ENCODE measurements at regions not wholly inside any gene's neighbourhood (a gene's known extent, or its start where the extent isn't known, plus 50 kb on each side); places are given as distances from the start of the nearest gene placed in this dataset.

DNA sequence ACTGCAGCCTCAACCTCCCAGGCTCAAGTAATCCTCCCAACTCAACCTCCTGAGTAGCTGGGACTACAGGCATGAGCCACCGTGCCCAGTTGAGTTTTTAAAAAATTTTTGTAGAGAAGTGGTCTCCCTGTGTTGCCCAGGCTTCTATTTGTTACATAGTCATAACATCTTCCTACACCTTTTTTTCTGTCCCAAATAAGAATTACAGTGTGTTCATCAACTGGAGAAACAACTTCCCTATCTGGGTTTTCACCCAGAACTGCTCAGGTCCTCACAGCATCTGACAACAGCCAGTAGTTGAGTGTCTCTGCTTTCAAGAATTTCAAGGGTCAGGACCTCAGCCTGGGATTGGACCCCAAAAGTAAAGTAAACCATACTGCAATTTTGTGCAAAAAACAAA lies 235.2 kb upstream of the AMIGO2 start:
- TF ChIP-seq, protein P1, sequence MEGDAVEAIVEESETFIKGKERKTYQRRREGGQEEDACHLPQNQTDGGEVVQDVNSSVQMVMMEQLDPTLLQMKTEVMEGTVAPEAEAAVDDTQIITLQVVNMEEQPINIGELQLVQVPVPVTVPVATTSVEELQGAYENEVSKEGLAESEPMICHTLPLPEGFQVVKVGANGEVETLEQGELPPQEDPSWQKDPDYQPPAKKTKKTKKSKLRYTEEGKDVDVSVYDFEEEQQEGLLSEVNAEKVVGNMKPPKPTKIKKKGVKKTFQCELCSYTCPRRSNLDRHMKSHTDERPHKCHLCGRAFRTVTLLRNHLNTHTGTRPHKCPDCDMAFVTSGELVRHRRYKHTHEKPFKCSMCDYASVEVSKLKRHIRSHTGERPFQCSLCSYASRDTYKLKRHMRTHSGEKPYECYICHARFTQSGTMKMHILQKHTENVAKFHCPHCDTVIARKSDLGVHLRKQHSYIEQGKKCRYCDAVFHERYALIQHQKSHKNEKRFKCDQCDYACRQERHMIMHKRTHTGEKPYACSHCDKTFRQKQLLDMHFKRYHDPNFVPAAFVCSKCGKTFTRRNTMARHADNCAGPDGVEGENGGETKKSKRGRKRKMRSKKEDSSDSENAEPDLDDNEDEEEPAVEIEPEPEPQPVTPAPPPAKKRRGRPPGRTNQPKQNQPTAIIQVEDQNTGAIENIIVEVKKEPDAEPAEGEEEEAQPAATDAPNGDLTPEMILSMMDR (IDR thresholded peaks at IDR 0.05): no peak
- TF ChIP-seq POLR2A (IDR thresholded peaks at IDR 0.05): no peak
